ENCODE measurements at regions not wholly inside any gene's neighbourhood (a gene's known extent, or its start where the extent isn't known, plus 50 kb on each side); places are given as distances from the start of the nearest gene placed in this dataset.

DNA sequence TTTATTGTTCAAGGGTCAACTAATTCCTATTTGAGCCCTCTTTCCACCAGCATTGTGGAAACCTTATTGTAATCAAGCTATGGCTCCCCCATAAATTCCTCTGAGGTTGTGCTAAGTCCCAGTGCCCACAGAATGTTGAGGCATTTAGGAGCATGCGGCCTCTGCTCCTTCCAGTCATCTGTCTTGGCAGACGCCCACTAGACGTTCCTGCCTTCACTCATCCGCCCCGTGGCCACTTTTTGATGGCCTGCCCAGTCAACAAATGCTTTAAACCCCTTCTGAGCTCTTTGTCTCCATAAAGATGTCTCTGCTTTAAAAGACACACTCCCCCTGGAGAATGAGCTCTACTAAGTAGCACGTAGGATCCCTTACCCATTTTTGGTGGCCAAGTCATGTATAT is 104.7 kb downstream of the GAS1 start:
- Histone ChIP-seq H3K27me3 (no peaks in the 10 kb centered on the region), H3K36me3 (no peaks in the 10 kb centered on the region), H3K4me1 (no peaks in the 10 kb centered on the region), H3K4me3 (no peak overlapping the region), H3K9me3 (no peaks in the 10 kb centered on the region), H3K27ac (no peak overlapping the region)
- intact Hi-C loops (cut with DNase I): no loop called here
- no peak for TF ChIP-seq CTCF (IDR thresholded peaks at IDR 0.05)
- ATAC-seq (no peak), DNase-seq (no peak)

- Histone ChIP-seq H3K27me3 (no peaks in the 10 kb centered on the region), H3K9me3 (no peaks in the 10 kb centered on the region), H3K4me3 (no peak overlapping the region), H3K27ac (no peak overlapping the region), H3K4me1 (no peaks in the 10 kb centered on the region), H3K36me3 (no peaks in the 10 kb centered on the region)
- DNase-seq (no peak), ATAC-seq (no peak)
- intact Hi-C loops (cut with DNase I): no loop called here
- no peak for TF ChIP-seq CTCF (IDR thresholded peaks at IDR 0.05)
Measured at GRCh38 chr9:86839522-86839921, 107.8 kb downstream of the GAS1 start.

DNA sequence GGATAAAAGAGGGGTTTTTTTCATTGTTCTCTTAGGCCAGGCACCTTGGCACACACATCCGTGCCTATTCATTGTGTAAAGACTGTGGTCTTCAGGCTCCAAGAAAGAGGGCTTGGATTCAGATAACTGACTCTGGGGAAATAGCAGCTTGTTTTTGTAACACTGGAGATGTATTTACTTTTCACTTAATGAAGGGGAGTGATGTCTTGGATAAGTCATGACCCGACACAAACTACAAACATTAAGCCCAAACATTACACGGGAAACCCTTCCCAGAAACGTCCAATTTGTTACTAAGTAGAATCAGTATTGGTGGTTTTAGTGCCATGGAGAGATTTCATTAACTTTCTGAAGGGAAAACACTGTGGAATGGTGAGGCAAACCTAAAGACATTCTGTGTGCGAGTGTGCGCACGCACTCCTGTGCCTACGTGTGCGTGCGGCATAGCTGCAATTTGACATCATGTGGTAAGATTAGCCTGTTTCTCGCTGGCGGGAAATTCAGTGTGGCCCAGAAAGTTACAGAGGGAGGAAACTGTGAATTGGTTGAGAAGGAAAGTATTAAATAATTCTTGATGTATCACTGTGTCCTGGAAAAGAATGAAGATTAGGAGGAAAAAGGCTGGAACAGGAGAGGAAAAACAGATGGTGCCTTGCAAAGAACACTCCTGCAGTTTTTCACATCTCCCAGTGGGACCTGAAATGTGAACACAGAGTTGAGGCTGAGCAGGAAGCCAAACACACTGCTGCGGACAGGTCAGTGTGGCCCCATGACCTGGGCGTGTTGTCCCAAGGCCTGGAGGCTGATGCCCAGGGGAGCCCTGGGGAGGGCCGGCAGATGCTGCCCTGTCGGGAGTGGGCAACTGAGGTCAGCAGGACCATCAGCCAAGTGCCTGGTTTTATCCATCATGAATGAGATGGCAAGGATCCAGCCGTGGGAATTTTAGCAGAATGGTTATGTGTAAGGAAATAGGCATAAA is 108.5 kb downstream of the GAS1 start:
- no peak for ATAC-seq
- no peak for DNase-seq
- TF ChIP-seq CTCF (IDR thresholded peaks at IDR 0.05): no peak

GRCh38 chr9:86837345-86837744 is 110.0 kb downstream of the GAS1 start:
- H3K27me3 ChIP-seq: no peaks in the 10 kb centered on the region
- ATAC-seq (no peak), DNase-seq (no peak)
- H3K27ac ChIP-seq: no peak overlapping the region
- H3K4me1 ChIP-seq: no peaks in the 10 kb centered on the region
- H3K9me3 ChIP-seq: no peaks in the 10 kb centered on the region
- H3K4me3 ChIP-seq: no peak overlapping the region
- no peak for TF ChIP-seq CTCF (IDR thresholded peaks at IDR 0.05)
- intact Hi-C loops (cut with DNase I): no loop called here
- no peaks in the 10 kb centered on the region for H3K36me3 ChIP-seq

More for the DNA sequence above, 108.5 kb downstream of the GAS1 start:
- Histone ChIP-seq H3K27ac (no peak overlapping the region), H3K4me1 (no peaks in the 10 kb centered on the region), H3K27me3 (no peaks in the 10 kb centered on the region), H3K9me3 (no peaks in the 10 kb centered on the region), H3K36me3 (no peaks in the 10 kb centered on the region), H3K4me3 (no peak overlapping the region)
- intact Hi-C loops (cut with DNase I): no loop called here

DNA sequence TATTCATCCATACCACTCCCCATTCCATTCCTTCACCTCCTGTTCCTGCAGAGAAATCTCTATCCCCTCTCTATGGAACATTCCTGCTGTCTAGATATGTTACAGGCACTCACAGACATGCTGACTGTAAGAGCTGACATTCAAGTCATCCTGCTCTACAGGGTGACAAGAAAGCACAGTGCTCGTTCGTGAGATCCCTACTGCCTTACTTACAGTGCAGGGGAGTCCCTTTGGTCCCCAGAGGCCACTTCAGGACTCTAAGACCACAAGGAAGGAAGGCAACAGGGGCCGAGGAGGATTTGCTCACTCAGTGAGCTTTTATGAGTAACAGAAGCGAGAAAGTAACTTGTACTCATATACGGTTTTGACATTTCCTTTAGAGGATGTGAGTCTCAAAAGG is 110.5 kb downstream of the GAS1 start:
- H3K36me3 ChIP-seq: no peaks in the 10 kb centered on the region
- no peaks in the 10 kb centered on the region for H3K27me3 ChIP-seq
- H3K27ac ChIP-seq: no peak overlapping the region
- DNase-seq: no peak
- no peak overlapping the region for H3K4me3 ChIP-seq
- no peak for TF ChIP-seq CTCF (IDR thresholded peaks at IDR 0.05)
- H3K9me3 ChIP-seq: no peaks in the 10 kb centered on the region
- intact Hi-C loops (cut with DNase I): no loop called here
- H3K4me1 ChIP-seq: no peaks in the 10 kb centered on the region
- ATAC-seq: no peak

All from upper lobe of right lung (tissue), 1 donor.